ENCODE measurements at regions not wholly inside any gene's neighbourhood (a gene's known extent, or its start where the extent isn't known, plus 50 kb on each side); places are given as distances from the start of the nearest gene placed in this dataset.

GRCh38 chr5:124628721-124629596, 117.5 kb downstream of the ZNF608 start (continued):
- no peak for TF ChIP-seq CGGBP1 (CRISPR knock-in tag; IDR thresholded peaks at IDR 0.05)
- no peak for TF ChIP-seq ZSCAN29 (IDR thresholded peaks at IDR 0.05)
- TF ChIP-seq NCOA6 (IDR thresholded peaks at IDR 0.05) = no peak
- TF ChIP-seq FOSL1 (tag; conservative IDR thresholded peaks at IDR 0.05) = peak; percentile 99
- TF ChIP-seq BRF2 (IDR thresholded peaks at IDR 0.05; ENCODE audit: borderline replicate concordance, insufficient read depth, insufficient read length) = no peak
- no peak for TF ChIP-seq ZC3H4 (CRISPR knock-in tag; IDR thresholded peaks at IDR 0.05; ENCODE audit: borderline replicate concordance)
- peak; percentile 86 for TF ChIP-seq JUNB (CRISPR knock-in tag; conservative IDR thresholded peaks at IDR 0.05)
- no peak for TF ChIP-seq ZNF551 (CRISPR knock-in tag; IDR thresholded peaks at IDR 0.05)
- TF ChIP-seq SOX6 (IDR thresholded peaks at IDR 0.05) = peak; percentile 76; the same call in 1 of the 2 replicates
- TF ChIP-seq USF1 (CRISPR knock-in tag; IDR thresholded peaks at IDR 0.05) = peak; percentile 66
- TF ChIP-seq POLR2AphosphoS5 (IDR thresholded peaks at IDR 0.05; ENCODE audit: control insufficient read depth, insufficient read depth, low read depth, low read length) = peak; percentile 60
- TF ChIP-seq CCNT2 (IDR thresholded peaks at IDR 0.05; ENCODE audit: borderline replicate concordance, extremely low read depth, insufficient read length, low read depth, low read length) = peak; percentile 82
- TF ChIP-seq HNRNPLL (IDR thresholded peaks at IDR 0.05; ENCODE audit: low read depth, low read length, poor library complexity, severe bottlenecking) = no peak
- TF ChIP-seq POLR2H (tag; IDR thresholded peaks at IDR 0.05; ENCODE audit: low read depth) = no peak
- no peak for TF ChIP-seq POLR3G (IDR thresholded peaks at IDR 0.05; ENCODE audit: extremely low read depth, insufficient read length, insufficient replicate concordance)
- no peak for TF ChIP-seq FOXA3 (CRISPR knock-in tag; conservative IDR thresholded peaks at IDR 0.05 in 1 of 2, IDR thresholded peaks at IDR 0.05 in 1 of 2)
- no peak for TF ChIP-seq XRCC5 (IDR thresholded peaks at IDR 0.05; ENCODE audit: low read depth, low read length)
- TF ChIP-seq EGR1 (conservative IDR thresholded peaks at IDR 0.05) = peak; percentile 47; the same call in 1 of the 2 replicates
- peak; percentile 57; the same call in 1 of the 2 replicates for TF ChIP-seq ZBTB7A (IDR thresholded peaks at IDR 0.05; ENCODE audit: borderline replicate concordance, control insufficient read depth, low read depth, low read length)
- TF ChIP-seq HDAC3 (IDR thresholded peaks at IDR 0.05; ENCODE audit: borderline replicate concordance, partially characterized antibody) = peak; percentile 51
- peak; percentile 88 for TF ChIP-seq ZNF592 (IDR thresholded peaks at IDR 0.05)

Data from K562 (cell line).